Stimulated activated CD4-positive, alpha-beta T cell treated with anti-CD3 and anti-CD28 coated beads, TNF-alpha, amount 100 ng/mL, for 48 hours (primary cell): ENCODE measurements at regions not wholly inside any gene's neighbourhood (a gene's known extent, or its start where the extent isn't known, plus 50 kb on each side); places are given as distances from the start of the nearest gene placed in this dataset.
"Not testable (repeated sequence)": the region's sequence is repeated elsewhere in the genome, so short reads cannot be mapped to it uniquely, and the experiment has no call there.

Experiments used
- DNase-seq, 3 donors: peaks; one replicate each; pipeline ENCODE4 v3.0.0-alpha.2; 2020; ENCODE audit warnings: low read depth in 3 of 3

DNA sequence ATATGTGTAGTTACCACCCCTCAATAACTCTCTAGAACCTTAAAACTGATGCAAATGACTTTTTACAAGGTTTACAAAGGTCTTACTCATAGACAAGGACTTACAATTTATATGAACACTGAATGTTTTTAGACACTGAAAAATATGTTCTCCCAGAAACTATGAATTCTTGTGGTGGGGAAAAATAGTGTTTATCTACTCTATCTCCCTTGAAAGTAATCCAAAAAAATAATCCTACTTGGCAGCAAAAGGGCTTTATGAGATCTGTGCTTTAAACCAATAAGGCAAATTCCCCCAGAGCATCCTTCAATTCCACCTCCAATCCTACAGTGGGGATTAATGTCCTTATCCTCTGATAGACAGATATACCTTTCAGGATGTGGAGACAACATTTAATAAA is 1984.1 kb upstream of the RAG2 start:
- no peak for DNase-seq

DNA sequence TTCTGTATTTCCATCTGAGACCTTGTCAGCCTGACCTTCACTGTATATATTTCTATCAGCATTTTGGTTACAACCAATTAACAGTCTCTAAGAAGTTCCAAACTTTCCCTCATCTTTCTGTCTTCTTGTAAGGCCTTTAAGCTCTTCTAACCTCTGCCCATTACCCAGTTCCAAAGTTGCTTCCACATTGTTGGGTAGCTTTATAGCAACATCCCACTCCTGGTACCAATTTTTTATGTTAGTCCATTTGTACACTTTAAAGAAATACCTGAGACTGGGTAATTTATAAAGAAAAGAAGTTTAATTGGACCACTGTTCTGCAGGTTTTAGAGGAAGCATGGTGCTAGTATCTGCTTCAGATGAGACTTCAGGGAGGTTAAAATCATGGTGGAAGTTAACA is 1979.7 kb upstream of the RAG2 start:
- DNase-seq, result no peak

DNA sequence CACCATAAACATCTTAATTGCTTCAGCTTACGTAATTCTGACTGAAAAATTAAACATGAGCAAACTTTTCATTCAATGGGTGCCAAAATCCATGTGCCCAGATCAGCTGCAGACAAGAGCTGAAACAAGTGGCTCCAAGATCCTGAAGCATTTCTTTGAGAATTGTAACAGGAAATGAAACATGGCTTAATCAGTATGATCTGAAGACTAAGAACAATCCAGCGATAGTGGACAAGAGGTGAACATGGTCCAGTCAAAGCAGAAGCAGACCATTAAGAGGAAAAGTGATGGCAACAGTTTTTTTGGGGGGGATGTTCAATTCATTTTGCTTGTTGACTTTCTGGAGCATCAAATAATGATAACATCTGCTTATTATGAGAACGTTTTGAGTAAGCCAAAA is 1964.5 kb upstream of the RAG2 start:
- no peak for DNase-seq

DNA sequence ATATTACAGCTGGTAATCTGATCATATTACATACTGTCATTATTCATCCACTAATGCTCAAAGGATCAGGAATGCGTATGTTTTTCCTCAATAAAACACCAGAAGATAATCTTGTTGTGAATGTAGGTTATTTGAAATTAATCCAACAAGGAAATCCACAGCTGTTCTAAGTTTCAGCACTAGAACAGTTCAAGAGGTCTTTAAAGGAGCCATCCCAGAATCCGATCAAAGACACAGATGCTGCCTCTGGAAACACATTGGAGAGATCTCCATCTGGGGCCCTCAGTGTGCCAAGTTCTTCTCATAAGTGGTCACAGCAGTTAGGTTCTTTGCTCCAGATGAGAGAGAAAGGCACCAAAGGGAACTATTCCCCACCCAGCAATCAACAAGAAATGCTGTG is 1955.1 kb upstream of the RAG2 start:
- DNase-seq, result no peak

DNA sequence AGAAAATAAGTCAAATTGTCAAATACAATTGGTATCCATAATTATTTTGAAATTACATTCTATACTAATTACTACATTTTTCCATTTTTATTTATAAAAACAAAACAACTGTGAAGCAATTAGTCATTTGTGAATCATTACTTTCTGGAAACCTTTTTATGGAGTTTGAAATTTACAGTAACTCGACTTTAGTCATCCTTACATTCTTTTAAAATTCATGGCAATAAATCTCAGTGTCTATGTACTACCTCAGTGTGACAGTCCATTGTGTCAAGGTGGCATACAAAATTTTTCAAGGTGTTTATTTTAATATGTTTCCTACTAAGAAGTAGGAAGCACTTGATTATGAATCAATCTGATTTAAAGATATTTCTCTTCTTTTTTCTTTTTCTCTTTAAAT is 1949.4 kb upstream of the RAG2 start:
- no peak for DNase-seq

DNA sequence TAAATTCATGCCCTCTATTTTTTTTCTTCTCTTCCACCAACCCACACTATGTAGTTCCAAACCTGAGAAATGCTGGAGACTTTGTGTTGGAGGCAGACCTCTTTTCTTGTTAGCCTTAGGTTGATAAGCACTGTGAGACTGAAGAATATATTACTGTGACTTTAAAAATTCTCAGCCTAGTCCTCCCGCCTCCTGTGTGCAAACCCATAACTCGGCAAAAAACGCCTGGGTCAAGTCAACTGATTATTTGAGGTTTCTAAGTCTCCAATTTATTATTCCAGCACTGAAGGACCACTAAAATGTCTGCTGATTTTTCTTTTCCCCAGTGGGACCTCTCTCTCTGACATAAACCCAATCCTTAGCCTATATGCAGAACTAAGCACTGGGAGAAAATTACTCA is 1946.0 kb upstream of the RAG2 start:
- DNase-seq, result no peak

DNA sequence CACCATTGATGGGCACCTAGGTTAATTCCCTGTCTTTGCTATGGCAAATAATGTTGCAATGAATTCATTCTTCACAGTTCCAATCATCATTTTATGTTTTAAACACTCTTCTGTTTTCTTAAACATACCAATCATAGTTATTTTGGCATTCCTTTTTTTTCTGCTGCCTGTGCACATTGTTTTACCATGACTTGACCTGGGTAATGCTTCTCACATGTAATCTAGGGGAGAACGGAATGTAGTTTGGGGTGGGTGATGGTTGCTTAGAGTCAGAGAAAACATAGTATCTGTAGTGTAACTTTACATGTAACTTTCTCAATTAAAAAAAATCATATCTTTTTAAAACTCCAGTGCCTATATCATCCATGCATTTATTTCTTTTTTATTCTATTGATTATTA is 1945.3 kb upstream of the RAG2 start:
- no peak for DNase-seq

DNA sequence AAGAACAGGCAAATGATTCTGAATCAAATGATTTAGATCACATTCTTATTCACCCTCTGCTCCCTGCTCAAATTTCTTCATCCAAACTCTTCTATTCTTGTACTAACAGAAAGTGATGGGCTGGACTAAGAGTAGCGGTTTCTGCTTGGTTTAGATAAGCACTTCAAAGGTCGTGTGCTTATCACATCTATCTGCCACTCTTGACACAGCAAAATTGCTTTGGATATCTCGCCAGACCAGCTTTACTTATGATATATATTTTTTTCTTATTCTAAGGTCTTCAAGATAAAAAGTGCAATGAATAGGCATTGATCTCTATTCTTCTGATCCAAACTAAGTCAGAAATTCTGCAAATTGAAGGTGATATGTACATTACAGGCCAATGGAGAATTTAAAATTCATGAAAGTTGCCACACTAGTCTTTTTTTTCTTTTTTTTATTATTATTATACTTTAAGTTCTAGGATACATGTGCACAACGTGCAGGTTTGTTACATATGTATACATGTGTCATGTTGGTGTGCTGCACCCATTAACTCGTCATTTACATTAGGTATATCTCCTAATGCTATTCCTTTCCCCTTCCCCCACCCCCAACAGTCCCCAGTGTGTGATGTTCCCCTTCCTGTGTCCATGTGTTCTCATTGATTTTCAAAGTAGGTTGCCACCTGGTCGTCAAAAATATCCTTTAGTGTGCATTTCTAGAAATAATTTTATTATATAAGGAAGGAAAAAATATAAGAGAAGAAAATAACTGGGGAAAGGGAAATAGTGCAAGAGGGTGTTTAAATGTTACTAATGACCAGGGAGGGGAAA is 1941.0 kb upstream of the RAG2 start:
- DNase-seq, result no peak

DNA sequence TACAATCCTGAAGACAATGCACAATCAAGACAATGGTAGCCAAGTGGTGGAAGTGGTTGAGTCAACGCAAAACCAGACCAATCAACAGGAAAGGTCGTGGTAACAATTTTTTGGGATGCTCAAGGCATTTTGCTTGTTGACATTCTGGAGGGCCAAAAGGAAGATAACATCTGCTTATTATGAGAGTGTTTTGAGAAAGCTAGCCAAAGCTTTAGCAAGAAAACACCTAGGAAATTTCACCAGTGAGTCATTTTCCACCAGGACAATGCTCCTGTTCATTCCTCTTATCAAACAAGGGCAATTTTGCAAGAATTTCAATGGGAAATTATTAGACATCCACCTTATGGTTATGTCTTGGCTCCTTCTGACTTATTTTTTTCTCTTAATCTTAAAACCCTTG is 1932.2 kb upstream of the RAG2 start:
- DNase-seq, result no peak

DNA sequence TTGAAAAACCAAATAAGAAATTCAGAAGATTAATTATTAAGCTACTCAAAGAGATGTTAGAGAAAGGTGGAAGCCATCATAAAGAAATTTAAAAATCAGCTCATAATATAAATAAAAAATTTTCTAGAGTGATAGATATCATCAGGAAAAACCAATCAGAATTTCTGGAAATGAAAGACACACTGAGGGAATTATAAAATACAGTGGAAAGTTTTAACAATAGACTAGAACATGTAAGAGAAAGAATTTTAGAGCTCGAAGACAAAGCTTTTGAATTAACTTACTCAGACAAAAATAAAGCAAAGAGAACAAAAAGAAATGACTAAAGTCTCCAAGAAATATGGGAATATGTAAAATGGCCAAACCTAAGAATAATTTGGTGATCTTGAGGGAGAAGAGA is 1926.9 kb upstream of the RAG2 start:
- no peak for DNase-seq

DNA sequence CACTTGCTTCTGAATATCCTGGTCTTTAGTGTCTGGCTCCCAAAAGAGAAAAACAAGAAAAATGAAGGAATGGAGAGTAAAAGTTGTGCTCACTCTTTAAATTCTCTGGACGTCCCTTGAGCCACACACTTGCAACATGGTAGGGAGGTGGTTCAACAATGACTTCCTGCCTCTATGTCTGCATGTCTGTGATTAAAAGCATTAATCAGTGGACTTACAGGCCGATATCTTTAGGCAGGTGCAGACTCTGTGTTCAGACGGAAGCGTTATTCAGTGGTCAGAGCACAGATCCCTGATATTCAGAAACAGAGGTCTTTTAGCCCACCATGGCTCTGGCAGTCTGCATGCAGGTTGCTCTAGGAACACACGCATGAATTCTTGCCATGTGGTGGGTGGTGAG is 1920.0 kb upstream of the RAG2 start:
- DNase-seq, result no peak

DNA sequence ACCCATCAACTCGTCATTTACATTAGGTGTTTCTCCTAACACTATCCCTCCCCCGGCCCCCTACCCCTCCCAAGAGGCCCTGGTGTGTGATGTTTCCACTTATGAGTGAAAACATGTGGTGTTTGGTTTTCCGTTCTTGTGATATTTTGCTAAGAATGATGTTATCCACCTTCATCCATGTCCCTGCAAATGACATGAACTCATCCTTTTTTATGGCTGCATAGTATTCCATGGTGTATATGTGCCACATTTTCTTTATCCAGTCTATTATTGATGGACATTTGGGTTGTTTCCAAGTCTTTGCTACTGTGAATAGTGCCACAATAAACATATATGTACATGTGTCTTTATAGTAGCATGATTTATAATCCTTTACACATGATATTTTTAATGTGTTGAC is 1914.8 kb upstream of the RAG2 start:
- DNase-seq, result not testable (repeated sequence)

DNA sequence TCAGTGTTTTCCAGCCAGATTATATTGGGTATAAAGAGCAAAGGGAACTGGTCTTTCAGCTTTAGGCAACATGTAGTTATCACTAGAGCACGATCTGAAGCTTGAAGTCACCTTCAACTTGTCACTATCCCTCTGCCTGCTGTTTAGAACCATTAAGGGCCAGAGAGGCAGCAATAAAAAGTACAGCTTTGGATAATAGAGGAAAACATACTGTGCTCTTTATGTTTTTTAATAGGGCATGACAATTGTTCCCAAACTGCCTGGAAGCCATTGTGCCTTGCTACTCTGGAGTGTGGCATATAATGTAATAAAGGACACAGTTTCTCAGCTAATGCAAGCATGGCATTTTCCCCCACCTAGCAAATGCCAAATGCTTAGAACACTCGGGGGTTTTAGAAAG is 1912.0 kb upstream of the RAG2 start:
- no peak for DNase-seq

DNA sequence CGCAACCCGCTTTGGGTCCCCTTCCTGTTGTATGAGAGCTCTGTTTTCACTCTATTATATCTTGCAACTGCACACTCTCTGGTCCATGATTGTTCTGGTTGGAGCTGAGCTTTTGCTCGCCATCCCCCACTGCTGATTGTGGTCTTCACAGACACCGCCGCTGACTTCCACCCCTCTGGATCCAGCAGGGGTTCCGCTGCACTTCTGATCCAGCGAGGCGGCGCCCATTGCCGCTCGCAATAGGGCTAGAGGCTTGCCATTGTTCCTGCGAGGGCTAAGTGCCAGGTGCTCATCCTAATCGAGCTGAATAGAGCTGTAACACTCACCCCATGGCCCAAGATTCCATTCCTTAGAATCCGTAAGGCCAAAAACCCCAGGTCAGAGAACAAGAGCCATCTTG is 1905.8 kb upstream of the RAG2 start:
- no peak for DNase-seq

DNA sequence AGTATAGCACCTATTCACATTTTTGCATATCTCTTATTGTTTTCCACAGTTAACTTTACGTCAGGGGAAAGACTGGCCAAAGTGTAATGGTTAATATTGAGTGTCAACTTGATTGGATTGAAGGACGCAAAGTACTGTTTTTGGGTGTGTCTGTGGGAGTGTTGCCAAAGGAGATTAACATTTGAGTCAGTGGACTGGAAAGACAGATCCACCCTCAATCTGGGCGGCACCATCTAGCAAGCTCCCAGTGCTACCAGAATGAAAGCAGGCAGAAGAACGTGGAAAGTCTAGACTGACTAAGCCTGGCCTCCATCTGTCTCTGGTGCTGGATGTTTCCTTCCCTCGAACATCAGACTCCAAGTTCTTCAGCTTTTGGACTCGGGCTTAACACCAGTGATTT is 1900.7 kb upstream of the RAG2 start:
- DNase-seq, result no peak

DNA sequence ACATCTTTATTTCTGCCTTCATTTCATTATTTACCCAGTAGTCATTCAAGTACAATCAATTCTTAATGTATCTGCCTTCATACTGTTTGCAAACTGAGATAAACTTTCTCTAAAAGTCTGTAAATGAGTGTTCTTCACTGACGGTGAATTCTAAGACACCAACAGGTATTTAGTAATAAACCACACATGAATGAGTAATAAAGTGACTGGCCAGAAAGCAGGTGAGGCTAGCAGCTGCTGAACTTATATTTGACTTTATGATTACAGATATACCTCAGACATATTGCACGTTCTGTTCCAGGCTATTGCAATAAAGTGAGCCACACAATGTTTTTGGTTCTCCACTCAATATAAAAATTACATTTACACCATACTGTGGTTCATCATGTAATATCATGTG is 1894.0 kb upstream of the RAG2 start:
- no peak for DNase-seq

DNA sequence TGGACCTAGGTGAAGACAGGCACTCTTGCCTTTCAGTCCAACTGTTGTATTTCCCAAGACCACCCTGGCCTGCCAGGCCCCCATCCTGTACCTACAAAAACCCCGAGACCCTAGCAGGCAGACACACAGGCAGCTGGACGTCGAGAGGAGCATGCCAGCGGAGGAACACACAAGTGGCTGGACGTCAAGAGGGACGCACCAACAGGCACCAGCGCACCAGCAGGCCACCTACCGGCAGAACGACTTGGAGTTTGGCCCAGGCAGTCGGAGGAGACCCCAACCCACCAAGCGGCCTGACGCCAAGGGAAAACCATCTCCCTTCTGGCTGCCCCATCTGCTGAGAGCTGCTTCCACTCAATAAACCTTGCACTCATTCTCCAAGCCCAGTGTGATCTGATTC is 1883.4 kb upstream of the RAG2 start:
- DNase-seq, result no peak

DNA sequence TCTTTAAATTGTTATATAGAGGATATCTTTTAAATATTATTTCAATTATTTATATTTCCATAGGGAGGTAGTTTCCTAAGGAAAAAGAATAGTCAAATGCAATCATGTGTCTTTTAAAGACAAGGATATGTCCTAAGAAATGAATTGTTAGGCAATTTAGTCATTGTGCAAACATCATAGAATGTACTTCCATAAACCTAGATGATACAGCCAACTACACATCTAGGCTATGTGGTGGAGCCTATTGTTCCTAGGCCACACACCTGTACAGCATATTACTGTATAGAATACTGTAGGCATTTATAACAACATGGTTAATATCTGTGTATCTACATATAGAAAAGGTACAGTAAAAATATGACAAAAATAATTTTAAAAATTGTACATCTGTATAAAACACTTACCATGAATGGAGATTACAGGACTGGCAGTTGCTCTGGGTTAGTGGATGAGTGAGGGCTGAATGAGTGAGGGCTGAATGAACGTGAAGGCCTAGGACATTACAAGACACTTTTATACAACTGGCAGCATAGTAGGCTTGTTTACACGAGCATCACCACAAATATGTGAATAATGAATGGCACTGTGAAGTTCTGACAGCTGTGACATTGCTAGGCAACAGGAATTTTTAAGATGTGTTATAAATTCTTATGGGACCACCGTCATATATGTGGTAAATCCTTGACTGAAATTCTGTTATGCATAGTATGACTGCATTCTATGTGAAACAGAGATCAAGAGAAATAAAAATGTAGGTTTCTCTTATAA is 1879.0 kb upstream of the RAG2 start:
- no peak for DNase-seq

DNA sequence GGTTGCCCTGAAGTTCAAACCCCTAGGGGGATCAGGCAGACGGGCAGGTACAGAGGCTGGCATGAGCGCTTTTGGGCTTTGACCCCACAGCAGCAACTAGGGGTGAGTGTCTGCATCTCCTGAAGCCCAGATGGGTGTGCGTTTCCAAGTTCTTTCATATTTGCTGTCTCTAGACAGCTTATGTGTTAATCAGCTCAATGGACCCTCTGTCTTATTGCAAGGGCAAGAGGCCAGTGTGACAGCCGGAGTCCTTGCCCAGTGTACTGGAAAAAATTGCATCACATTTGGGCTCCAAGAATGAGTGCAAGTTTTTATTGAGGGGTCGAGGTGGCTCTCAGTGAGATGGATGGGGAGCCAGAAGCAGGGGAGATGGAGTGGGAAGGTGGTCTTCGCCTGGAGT is 1863.7 kb upstream of the RAG2 start:
- DNase-seq, result no peak

DNA sequence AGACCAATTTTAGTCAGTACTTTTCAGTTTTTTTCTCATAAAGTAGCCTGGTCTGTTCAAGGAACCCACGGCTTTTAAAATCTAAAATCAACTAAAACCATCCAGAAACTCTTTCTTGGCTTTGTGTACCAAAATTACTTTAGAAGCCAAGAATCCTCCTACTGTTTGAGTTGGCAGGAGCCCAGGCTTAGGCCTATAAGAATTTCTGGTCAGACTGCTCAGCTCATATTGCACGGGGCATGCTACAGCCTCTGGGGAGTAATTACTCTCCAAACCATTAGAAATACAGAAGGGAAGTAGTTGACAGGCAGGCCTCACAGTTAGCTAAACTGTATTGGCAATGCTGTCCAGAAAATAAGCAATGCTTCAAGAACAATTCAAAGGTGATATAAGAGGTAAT is 1862.9 kb upstream of the RAG2 start:
- DNase-seq, result no peak

DNA sequence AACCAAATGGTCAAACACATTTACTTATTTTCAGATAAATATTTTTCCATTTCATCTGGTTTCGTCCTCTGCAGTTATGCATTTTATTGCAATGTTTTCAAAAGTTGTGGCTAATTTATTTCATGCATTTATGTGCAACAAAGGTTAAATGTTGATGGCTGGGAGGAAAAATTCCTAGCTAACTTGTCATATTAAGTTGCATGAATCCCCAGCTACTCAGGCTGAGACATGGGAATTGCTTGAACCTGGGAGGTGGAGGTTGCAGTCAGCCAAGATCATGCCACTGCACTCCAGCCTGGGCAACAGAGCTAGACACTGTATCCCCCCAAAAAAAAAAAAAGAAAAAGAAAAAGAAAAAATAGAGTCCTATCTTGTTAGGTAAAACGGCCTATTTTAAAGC is 1862.4 kb upstream of the RAG2 start:
- DNase-seq, result no peak

DNA sequence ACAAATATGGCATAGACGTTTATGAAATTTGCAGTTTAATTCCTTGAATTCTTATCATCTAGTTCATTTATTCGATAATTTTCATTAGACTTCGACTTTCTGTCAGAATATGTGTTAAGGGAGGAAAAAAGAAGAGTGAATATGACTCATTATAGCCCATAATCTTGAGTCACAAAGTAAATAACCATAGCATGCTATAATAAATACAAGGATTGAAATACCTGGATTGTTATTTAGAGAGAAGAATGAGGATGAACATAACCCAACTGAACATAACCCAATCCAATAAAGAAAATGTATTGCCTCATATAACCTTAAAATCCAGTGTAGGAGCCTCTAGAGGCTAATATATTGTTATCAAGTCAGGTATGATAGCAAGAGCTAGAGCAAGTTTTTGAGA is 1858.3 kb upstream of the RAG2 start:
- no peak for DNase-seq

DNA sequence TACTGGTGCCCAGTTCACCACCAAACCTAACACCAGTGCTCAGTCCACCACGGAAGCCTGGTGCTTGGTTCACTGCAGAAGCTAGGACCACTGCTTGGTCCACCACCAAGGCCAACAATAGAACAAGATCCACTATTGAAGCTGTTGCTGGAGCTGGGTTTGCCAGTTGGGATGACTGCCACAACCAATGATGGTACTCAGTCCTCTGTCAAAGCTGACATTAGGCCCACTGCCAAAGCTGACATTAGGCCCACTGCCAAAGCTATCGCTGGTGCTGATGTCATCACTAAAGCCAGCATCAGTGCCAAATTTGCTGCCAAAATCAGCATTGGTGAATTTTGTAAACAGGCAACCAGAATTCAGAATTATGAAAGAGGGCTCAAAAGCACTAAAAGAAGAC is 1850.2 kb upstream of the RAG2 start:
- DNase-seq, result no peak

DNA sequence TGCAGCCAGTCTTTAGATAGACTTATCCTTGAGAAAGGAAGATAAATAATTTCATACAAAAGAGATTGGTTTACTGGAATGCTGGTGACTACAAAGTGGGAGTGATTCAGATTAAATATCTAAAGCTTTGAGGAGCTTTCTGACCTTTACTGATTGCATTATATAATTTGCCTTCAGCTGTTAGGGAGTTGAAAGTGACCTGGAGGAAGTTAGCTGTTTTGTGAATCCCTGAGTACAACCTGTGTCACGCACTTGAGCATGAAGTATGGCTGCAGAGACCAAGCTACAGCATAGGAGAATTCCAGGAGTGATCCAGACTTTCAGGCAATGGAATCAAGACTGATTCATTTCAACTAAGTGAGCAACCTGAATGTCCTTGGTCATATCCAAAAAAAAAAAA is 1848.3 kb upstream of the RAG2 start:
- no peak for DNase-seq
